Posterior cingulate gyrus (tissue), 11 donors: ENCODE measurements at regions not wholly inside any gene's neighbourhood (a gene's known extent, or its start where the extent isn't known, plus 50 kb on each side); places are given as distances from the start of the nearest gene placed in this dataset.

Source experiments
- DNase-seq, 10 donors: peaks; one replicate each; pipeline versions ENCODE4 v3.0.0 to v3.0.0-alpha.2; 2020 to 2021; ENCODE audit warnings: mixed read lengths in 3 of 10
- intact Hi-C: fragments of 100-400 bp; cut with DNase I; formaldehyde crosslinking; loops from one replicate; pipeline ENCODE4 v1.15.1; 2023

GRCh38 chr7:131107337-131108211 is 220.1 kb upstream of the MKLN1 start:
- intact Hi-C loops: loop anchor here (5.0 to 10.0 kb wide), 5 partner anchors 40 to 450 kb away; partner anchors contain the start of genes MKLN1 and PODXL
- peak; percentile 41 to 93 (median 77) for DNase-seq

GRCh38 chr7:131108212-131108940 is 219.3 kb upstream of the MKLN1 start:
- intact Hi-C loops: loop anchor here (5.0 to 10.0 kb wide), 5 partner anchors 41 to 449 kb away; partner anchors contain the start of genes MKLN1 and PODXL
- peak in 3 of 10 donors; percentile 66 to 96 (median 92) for DNase-seq

DNA sequence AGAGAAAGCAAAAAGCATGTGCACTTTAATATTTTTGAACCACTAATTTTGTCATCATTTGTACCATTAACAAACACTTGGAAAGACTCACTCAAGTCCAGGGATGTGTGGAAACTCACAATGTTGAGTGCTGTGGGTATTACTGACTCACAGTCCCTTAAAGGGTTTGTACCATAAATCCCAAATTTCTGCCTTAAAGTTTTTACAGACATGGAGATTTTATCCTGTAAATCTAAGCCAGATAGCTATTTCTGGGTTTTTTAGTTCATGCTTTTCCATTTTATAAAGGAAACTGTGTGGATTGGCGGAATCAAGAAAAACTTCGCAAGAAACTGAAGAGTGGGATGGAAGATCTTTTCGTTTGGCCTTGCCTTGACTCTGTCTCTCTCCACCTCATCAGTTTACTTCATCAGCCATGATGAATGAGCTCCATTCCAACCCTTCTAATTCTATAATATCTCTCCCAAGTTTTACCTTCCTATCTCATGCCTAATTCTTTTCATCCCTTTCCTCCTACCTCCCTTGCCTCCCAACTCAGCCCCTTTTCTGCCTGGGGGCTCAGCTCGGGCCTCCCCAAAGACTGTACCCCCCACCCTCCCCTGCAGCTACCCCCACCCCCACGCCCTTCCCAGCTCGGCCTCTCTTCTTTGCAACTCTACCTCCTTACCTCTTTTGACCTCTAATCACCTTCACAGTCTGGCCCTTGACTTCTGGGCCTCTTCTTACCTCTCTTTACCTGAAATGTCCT is 218.5 kb upstream of the MKLN1 start:
- intact Hi-C loops: loop anchor here (5.0 to 10.0 kb wide), 5 partner anchors 42 to 448 kb away; partner anchors contain the start of genes MKLN1 and PODXL
- DNase-seq: no peak

- DNase-seq: peak; percentile 54 to 94 (median 69)
- intact Hi-C loops: loop anchor here (5.0 to 10.0 kb wide), 6 partner anchors 43 to 447 kb away; partner anchors contain the start of genes MKLN1 and PODXL
Measured at GRCh38 chr7:131109759-131110296, 217.8 kb upstream of the MKLN1 start.

GRCh38 chr7:131110297-131111080 is 217.2 kb upstream of the MKLN1 start:
- intact Hi-C loops: loop anchor here (10.0 kb wide), 1 partner anchor 104 kb away; no protein-coding TSS in a partner anchor
- peak in 5 of 10 donors; percentile 15 to 82 (median 33) for DNase-seq

- DNase-seq: no peak
Measured at GRCh38 chr7:131111081-131111576, 216.5 kb upstream of the MKLN1 start.

GRCh38 chr7:131111792-131112191 is 215.9 kb upstream of the MKLN1 start:
- no peak for DNase-seq
- intact Hi-C loops: loop anchor here (10.0 kb wide), 1 partner anchor 103 kb away; no protein-coding TSS in a partner anchor

More at GRCh38 chr7:131111081-131111576, 216.5 kb upstream of the MKLN1 start:
- intact Hi-C loops: loop anchor here (10.0 kb wide), 1 partner anchor 104 kb away; no protein-coding TSS in a partner anchor

- intact Hi-C loops: loop anchor here (10.0 kb wide), 1 partner anchor 102 kb away; no protein-coding TSS in a partner anchor
- no peak for DNase-seq
Measured at GRCh38 chr7:131112431-131112830, 215.2 kb upstream of the MKLN1 start.

DNA sequence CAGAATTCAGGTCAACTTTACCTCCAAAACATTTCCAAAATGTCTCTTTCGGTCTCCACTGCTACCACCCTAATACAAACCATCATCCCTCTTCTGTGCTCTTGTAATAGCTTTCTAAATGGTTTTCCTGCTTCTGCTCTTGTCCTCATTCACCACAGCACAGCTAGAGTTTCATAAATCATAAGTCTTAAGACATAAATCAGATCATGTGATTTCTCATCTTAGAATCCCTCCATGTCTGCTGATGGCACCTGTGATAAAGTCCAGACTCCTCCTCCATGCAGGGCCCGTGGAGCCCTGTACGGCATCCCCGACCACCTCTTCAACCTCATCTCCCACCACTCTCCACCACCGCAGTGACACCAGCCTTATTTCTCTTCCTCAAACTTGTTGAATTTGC is 212.3 kb upstream of the MKLN1 start:
- intact Hi-C loops: loop anchor here (10.0 kb wide), 1 partner anchor 99 kb away; no protein-coding TSS in a partner anchor
- DNase-seq: no peak

DNA sequence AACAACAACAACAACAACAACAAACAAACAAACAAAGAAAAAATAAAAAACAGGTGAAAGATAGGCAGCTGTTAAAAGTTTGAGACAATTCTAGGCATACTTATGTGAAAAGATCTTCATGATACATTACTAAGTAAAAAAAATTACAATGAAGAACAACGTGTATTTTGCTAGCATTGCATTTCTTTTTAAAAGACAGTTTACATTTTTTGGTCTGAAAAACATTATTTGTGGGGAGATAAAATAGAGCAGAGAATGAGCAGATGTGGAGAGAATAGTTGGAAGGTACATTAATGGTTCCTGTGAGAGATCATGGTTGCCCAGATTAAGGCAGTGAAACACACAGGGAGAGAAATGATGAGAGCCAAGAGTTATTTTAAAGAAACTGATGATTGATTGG is 210.2 kb upstream of the MKLN1 start:
- no peak for DNase-seq
- intact Hi-C loops: loop anchor here (10.0 kb wide), 1 partner anchor 97 kb away; no protein-coding TSS in a partner anchor

GRCh38 chr7:131119381-131119780 is 208.3 kb upstream of the MKLN1 start:
- intact Hi-C loops: loop anchor here (10.0 kb wide), 1 partner anchor 95 kb away; no protein-coding TSS in a partner anchor
- DNase-seq: no peak

- no peak for DNase-seq
- intact Hi-C loops: no loop called here
Measured at GRCh38 chr7:131122394-131122793, 205.3 kb upstream of the MKLN1 start.

- intact Hi-C loops: no loop called here
- no peak for DNase-seq
Measured at GRCh38 chr7:131124001-131124629, 203.6 kb upstream of the MKLN1 start.

GRCh38 chr7:131124867-131125266 is 202.8 kb upstream of the MKLN1 start:
- intact Hi-C loops: no loop called here
- no peak for DNase-seq

DNA sequence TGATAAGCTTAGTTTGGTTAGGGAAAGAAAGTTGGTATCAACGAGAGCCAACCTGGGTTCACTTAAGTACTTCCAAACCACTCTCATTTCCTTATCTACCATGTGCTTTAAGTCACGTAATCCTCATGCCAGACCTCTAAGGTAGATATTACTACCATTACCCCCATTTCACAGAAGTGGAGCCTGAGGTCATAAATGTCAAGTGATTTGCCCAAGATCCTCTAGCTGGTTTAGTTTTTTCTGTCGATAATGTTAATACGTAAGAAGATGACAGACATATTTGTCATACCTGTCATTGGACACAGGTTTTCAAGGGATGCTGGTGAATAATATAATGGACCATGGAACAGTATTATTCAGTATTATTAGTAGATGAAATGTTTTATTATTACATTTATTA is 197.4 kb upstream of the MKLN1 start:
- no peak for DNase-seq
- intact Hi-C loops: no loop called here

GRCh38 chr7:131131012-131131745 is 196.5 kb upstream of the MKLN1 start:
- intact Hi-C loops: no loop called here

DNA sequence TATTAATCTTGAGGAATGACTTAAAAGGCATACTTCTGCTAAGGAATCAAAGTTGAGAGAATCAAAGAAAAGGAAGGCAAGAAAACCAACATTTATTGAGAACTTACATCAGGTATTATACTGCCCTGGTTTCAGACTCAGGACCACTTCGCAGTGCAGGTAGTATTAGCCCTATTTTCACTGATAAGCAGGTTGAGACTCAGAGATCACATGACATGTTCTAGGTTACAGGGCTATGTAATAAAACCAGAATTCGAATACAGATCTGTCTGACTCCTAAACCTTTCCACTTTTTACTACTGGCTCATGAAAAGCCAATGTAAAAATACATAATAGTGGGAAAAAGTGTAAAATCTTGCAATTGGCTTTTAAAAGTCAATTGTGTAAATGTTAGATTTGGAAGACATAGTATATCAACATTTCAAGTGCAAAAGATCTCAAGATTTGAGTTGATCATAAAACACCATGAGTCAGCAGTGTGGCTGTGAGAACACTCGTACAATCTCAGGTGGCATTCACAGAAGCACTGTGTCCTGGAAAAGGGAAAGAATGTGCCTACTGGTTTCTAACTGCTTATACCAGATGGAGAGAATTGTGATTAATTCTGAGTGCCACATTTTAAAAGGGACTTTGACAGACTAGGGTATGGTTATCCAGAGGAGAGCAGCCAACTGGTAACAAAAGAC is 195.8 kb upstream of the MKLN1 start:
- DNase-seq: no peak
- intact Hi-C loops: no loop called here

More at GRCh38 chr7:131131012-131131745, 196.5 kb upstream of the MKLN1 start:
- no peak for DNase-seq
